ENCODE measurements at regions not wholly inside any gene's neighbourhood (a gene's known extent, or its start where the extent isn't known, plus 50 kb on each side); places are given as distances from the start of the nearest gene placed in this dataset.

DNA sequence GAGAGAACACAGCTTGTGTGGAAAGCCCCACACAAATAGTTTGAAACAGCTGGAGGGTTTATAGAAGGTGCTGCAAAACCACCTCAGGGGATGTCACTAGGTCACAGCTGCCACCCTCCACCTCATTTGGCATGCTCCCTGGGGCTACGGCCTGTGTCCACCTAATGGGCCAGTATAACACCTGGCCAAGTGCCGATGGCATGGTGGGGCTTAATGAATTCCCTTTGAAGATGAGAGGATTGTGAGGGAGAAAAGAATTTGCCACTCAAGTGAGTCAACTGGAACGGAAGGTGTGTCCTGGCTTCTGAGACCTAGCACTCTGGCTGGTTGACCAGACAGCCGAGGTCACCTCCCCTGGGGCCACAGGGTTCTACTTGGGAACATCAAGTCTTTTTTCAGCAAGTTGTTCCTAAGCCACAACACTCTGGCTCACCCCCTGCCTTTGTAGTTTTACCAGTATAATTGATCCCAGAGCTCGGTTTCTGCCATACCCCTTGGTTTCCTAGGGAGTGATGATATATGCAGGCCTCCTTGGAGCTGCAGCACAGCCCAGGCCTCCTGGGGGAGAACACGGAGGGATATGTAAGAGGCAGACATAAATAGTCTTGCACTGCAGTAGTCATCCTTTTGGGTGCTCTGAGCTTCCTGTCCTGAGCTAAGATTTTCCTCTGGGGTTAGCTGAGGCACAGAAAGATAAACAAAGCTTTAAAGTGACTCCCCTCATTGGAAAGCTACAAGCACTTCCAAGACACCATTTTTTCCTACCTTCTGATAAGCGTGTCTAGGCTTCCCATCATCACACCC, 178.2 kb upstream of the LPP start:
- Mint-ChIP-seq H3K36me3 (no peaks in the 10 kb centered on the region), H3K9me3 (no peaks in the 10 kb centered on the region), H3K4me3 (no peak overlapping the region), H3K27me3 (peaks cover 4% of the 10 kb centered on the region), H3K4me1 (ENCODE audit: unreplicated experiment) (peaks cover 6% of the 10 kb centered on the region), H3K27ac (no peak overlapping the region)
- DNase-seq (ENCODE audit: extremely low spot score, unreplicated experiment): no peak
- TF ChIP-seq, protein P1, sequence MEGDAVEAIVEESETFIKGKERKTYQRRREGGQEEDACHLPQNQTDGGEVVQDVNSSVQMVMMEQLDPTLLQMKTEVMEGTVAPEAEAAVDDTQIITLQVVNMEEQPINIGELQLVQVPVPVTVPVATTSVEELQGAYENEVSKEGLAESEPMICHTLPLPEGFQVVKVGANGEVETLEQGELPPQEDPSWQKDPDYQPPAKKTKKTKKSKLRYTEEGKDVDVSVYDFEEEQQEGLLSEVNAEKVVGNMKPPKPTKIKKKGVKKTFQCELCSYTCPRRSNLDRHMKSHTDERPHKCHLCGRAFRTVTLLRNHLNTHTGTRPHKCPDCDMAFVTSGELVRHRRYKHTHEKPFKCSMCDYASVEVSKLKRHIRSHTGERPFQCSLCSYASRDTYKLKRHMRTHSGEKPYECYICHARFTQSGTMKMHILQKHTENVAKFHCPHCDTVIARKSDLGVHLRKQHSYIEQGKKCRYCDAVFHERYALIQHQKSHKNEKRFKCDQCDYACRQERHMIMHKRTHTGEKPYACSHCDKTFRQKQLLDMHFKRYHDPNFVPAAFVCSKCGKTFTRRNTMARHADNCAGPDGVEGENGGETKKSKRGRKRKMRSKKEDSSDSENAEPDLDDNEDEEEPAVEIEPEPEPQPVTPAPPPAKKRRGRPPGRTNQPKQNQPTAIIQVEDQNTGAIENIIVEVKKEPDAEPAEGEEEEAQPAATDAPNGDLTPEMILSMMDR (conservative IDR thresholded peaks at IDR 0.05): no peak

GRCh38 chr3:187976365-187976900, 177.5 kb upstream of the LPP start:
- no peak for DNase-seq (ENCODE audit: extremely low spot score, unreplicated experiment)
- no peaks in the 10 kb centered on the region for H3K9me3 Mint-ChIP-seq
- H3K27ac Mint-ChIP-seq: no peak overlapping the region
- TF ChIP-seq, protein P1 (conservative IDR thresholded peaks at IDR 0.05): no peak
- H3K27me3 Mint-ChIP-seq: peaks cover 4% of the 10 kb centered on the region
- no peak overlapping the region for H3K4me3 Mint-ChIP-seq
- H3K4me1 Mint-ChIP-seq (ENCODE audit: unreplicated experiment): peaks cover 6% of the 10 kb centered on the region
- H3K36me3 Mint-ChIP-seq: no peaks in the 10 kb centered on the region

GRCh38 chr3:187977659-187978058, 176.3 kb upstream of the LPP start:
- Mint-ChIP-seq H3K27me3 (no peaks in the 10 kb centered on the region), H3K36me3 (no peaks in the 10 kb centered on the region), H3K27ac (no peak overlapping the region), H3K9me3 (no peaks in the 10 kb centered on the region), H3K4me3 (no peak overlapping the region), H3K4me1 (ENCODE audit: unreplicated experiment) (peaks cover 6% of the 10 kb centered on the region)
- TF ChIP-seq, protein P1 (conservative IDR thresholded peaks at IDR 0.05): no peak
- DNase-seq (ENCODE audit: extremely low spot score, unreplicated experiment): no peak

DNA sequence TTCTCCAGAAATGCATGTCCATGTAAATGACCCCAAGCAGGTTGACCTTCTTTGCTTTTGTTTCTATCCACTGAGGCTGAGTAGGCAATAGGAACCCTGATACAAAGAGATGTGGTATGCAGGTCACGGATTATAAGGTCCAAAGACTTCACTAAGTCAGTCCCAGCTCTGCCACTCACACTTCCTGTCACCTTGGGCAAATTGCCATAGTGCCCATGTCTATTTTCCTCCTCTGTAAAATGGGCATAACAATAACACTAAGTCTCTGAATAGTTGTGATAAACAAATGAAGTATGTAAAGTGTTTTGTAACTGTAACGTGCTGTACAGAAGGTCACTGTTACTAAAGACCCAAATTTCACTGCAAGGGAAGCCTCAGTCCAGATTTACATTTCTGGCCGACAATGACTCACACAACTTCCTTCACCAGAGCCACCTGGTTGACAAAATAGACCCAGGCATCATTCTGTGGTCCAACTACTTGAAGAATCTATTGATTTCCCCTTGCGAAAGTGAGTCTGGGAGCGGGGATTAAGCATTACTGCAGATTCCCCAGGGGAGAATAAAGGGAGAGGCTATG, 175.4 kb upstream of the LPP start:
- H3K27me3 Mint-ChIP-seq: no peaks in the 10 kb centered on the region
- H3K36me3 Mint-ChIP-seq: no peaks in the 10 kb centered on the region

DNA sequence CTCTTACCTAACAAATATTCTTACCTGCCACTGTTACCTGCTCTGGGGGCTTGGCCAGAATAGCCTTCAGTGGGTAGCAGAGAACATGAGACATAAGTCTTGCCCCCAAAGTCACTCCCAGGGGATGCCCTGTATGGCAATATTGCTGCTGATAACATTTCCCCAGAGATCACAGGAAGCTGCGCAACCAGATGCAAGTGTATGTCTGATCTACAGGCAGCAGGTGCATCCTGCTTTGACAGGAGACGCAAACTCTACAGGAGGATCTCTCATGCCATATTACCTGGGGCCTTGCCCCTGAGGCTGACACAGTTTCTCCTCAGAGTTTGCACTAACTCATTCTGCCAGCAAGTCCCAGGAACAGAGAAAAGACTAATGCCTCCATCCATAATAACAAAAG, 174.4 kb upstream of the LPP start:
- H3K9me3 Mint-ChIP-seq: no peaks in the 10 kb centered on the region
- H3K36me3 Mint-ChIP-seq: no peaks in the 10 kb centered on the region
- peaks cover 6% of the 10 kb centered on the region for H3K4me1 Mint-ChIP-seq (ENCODE audit: unreplicated experiment)
- H3K27ac Mint-ChIP-seq: no peak overlapping the region
- no peak overlapping the region for H3K4me3 Mint-ChIP-seq
- H3K27me3 Mint-ChIP-seq: no peaks in the 10 kb centered on the region
- DNase-seq (ENCODE audit: extremely low spot score, unreplicated experiment): no peak
- TF ChIP-seq, protein P1 (conservative IDR thresholded peaks at IDR 0.05): no peak

More for the DNA sequence above, 175.4 kb upstream of the LPP start:
- H3K4me1 Mint-ChIP-seq (ENCODE audit: unreplicated experiment): peaks cover 6% of the 10 kb centered on the region
- H3K27ac Mint-ChIP-seq: no peak overlapping the region
- no peak for DNase-seq (ENCODE audit: extremely low spot score, unreplicated experiment)
- no peaks in the 10 kb centered on the region for H3K9me3 Mint-ChIP-seq
- H3K4me3 Mint-ChIP-seq: no peak overlapping the region
- TF ChIP-seq, protein P1 (conservative IDR thresholded peaks at IDR 0.05): no peak
